Heart right ventricle (tissue), 16 donors: ENCODE measurements at regions not wholly inside any gene's neighbourhood (a gene's known extent, or its start where the extent isn't known, plus 50 kb on each side); places are given as distances from the start of the nearest gene placed in this dataset.

Experiments used
- ATAC-seq, 8 donors: fragments of 200-7000 bp; cut with Tn5 transposase; one replicate each; pipeline ENCODE4 v1.9.1; 2020; ENCODE audit warnings: mild to moderate bottlenecking in 8 of 8, moderate library complexity in 8 of 8, moderate number of reproducible peaks in 1 of 8
- DNase-seq, 2 donors: peaks; one replicate each; pipeline ENCODE4 v3.0.0-alpha.2; 2020
- H3K27ac ChIP-seq, 10 donors: fragments of 200-600 bp; sonication (generic) in 2 of 10; one replicate each; pipeline versions ENCODE4 v1.5.0 to v1.8.0; 2020 to 2022; ENCODE audit warnings: mild to moderate bottlenecking in 3 of 10
- H3K27me3 ChIP-seq, 7 donors: fragments of 200-600 bp; one replicate each; pipeline ENCODE4 v1.8.0; 2021 to 2022; ENCODE audit warnings: mild to moderate bottlenecking in 2 of 7
- H3K36me3 ChIP-seq, 9 donors: fragments of 200-600 bp; sonication (generic) in 1 of 9; one replicate each; pipeline versions ENCODE4 v1.5.0 to v1.8.0; 2020 to 2022; ENCODE audit warnings: mild to moderate bottlenecking in 2 of 9
- H3K4me1 ChIP-seq, 9 donors: fragments of 200-600 bp; sonication (generic) in 1 of 9; one replicate each; pipeline versions ENCODE4 v1.5.0 to v1.8.0; 2020 to 2022; ENCODE audit warnings: mild to moderate bottlenecking in 4 of 9
- H3K4me3 ChIP-seq, 10 donors: fragments of 200-600 bp; sonication (generic) in 2 of 10; one replicate each; pipeline versions ENCODE4 v1.5.0 to v1.8.0; 2020 to 2022; ENCODE audit warnings: mild to moderate bottlenecking in 7 of 10, moderate library complexity in 2 of 10
- H3K9me3 ChIP-seq, 11 donors: fragments of 200-600 bp in 10 of 11; sonication (generic) in 2 of 11; one replicate each; pipeline versions ENCODE4 v1.5.0 to v1.8.0; 2013 to 2022; ENCODE audit warnings: mild to moderate bottlenecking in 2 of 11, control low read depth in 1 of 11, moderate library complexity in 1 of 11
- WGBS, 2 donors: extraction: QIAGEN DNeasy Blood & Tissue Kit; methylation state at CpG; one replicate each; pipeline ENCODE4 v1.1.7; 2013; ENCODE audit warnings: inconsistent platforms in 1 of 2; 5-methylcytosine and 5-hydroxymethylcytosine counted together
- intact Hi-C, 10 donors: fragments of 100-400 bp; cut with DNase I; formaldehyde crosslinking; loops; one replicate each; pipeline versions ENCODE4 v1.11.1 to v1.14.2; 2022
- TF ChIP-seq, protein P1 (sequence below), 9 donors: fragments of 200-600 bp; sonication (generic) in 2 of 9; IDR thresholded peaks; one replicate each; pipeline versions ENCODE4 v1.5.0 to v1.8.0; 2021 to 2022; ENCODE audit warnings: antibody characterized with exemption in 9 of 9, mild to moderate bottlenecking in 5 of 9, moderate library complexity in 1 of 9
- donor health status: Arrhythmogenic right ventricular cardiomyopathy.
- donor health status: ischemic (EF 13 %, LVEDD 7.1; RV severe dilation, severe dysfunction).
- donor health status: healthy with polysubstance abuse.
- donor health status: DM: no; HTN: yes; CAD: no.
- donor health status: DM: no; HTN: no; CAD: no.
- donor health status: ischemic (EF 25% LVEDD 6.9; RV normal size, moderate dysfunction).
- donor health status: ischemic (EF 25% LVEDD 5.7; RV mildly dilated, moderate dysfunction).
- donor health status: healthy.
- donor health status: DM: yes; HTN: yes; CAD: no.
- donor health status: Ischemic cardiomyopathy.
- donor health status: ischemic (EF 35%, LVEDD 5.7; RV mildly dilated, moderate dysfunction).
- donor health status: nonischemic (EF 11% LVEDD 7.7; RV severe dilation, severe dysfunction).
- donor health status: DM: yes; HTN: yes; CAD: no.
- donor health status: PGD.
- donor health status: ischemic (EF 29% LVEDD 5.4; RV normal size, mild dysfunction).
- donor health status: nonischemic (EF 23%, LVEDD 6.1; RV moderate dilation, normal function).

DNA sequence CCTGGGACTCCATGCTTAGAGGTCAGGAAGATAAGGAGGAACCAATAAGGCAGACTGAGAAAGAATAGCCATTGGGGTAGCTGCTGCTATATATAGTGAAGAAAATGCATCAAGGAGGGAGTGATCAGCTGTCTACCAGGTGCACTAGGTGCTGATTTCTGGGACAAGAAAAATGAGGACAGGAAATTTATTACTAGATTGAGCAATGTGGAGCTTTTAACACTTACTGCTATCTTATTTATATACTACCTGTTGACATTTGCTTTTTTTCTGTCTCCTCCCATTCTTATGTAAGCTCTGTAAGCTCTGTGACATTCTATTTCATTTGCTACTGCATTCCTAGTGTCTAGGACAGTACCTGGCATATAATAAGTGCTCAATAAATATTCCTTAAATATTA, 53.7 kb upstream of the DHX40 start:
- no peaks in the 10 kb centered on the region for H3K27me3 ChIP-seq
- TF ChIP-seq, protein P1, sequence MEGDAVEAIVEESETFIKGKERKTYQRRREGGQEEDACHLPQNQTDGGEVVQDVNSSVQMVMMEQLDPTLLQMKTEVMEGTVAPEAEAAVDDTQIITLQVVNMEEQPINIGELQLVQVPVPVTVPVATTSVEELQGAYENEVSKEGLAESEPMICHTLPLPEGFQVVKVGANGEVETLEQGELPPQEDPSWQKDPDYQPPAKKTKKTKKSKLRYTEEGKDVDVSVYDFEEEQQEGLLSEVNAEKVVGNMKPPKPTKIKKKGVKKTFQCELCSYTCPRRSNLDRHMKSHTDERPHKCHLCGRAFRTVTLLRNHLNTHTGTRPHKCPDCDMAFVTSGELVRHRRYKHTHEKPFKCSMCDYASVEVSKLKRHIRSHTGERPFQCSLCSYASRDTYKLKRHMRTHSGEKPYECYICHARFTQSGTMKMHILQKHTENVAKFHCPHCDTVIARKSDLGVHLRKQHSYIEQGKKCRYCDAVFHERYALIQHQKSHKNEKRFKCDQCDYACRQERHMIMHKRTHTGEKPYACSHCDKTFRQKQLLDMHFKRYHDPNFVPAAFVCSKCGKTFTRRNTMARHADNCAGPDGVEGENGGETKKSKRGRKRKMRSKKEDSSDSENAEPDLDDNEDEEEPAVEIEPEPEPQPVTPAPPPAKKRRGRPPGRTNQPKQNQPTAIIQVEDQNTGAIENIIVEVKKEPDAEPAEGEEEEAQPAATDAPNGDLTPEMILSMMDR (IDR thresholded peaks at IDR 0.05) = no peak
- ATAC-seq = no peak
- no peaks in the 10 kb centered on the region for H3K9me3 ChIP-seq
- no peaks in the 10 kb centered on the region for H3K36me3 ChIP-seq
- H3K27ac ChIP-seq = no peak overlapping the region
- peaks cover 0 to 27% (median 5%) of the 10 kb centered on the region in 9 donors for H3K4me1 ChIP-seq
- no peak for DNase-seq
- no peak overlapping the region for H3K4me3 ChIP-seq
- intact Hi-C loops = no loop called here

DNA sequence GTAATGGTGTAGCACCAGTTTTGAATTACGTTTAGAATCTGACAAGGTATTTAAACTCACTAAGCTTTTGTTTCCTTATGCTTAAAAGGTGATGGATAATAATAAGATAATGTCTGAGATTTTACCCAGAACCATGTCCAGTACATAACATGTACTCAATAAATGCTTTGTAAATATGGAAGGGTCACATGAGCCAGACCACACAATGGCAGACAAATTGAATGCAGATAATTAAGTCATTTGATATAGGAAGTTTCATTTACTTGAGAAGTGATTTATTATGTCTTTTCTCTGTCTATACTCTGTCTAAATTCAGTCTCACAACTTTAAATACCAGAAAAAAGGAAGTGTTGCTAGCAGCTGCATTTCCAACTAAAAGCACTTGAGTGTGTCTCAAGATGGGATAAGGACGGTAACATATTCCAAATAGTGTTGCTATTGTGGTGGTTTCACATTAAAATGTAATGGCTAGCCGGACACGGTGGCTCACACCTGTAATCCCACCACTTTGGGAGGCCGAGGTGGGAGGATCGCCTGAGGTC, 52.5 kb upstream of the DHX40 start:
- DNase-seq = no peak
- TF ChIP-seq, protein P1 (IDR thresholded peaks at IDR 0.05) = no peak
- H3K27me3 ChIP-seq = no peaks in the 10 kb centered on the region
- peaks cover 0 to 27% (median 5%) of the 10 kb centered on the region in 9 donors for H3K4me1 ChIP-seq
- WGBS, 2 donors = 92 to 94% methylated on average over 6 of the region's 6 CpGs
- H3K4me3 ChIP-seq = no peak overlapping the region
- no peaks in the 10 kb centered on the region for H3K9me3 ChIP-seq
- intact Hi-C loops = no loop called here
- ATAC-seq = no peak
- peak overlapping the region in 1 of 10 donors; percentile 17 for H3K27ac ChIP-seq
- H3K36me3 ChIP-seq = no peaks in the 10 kb centered on the region

DNA sequence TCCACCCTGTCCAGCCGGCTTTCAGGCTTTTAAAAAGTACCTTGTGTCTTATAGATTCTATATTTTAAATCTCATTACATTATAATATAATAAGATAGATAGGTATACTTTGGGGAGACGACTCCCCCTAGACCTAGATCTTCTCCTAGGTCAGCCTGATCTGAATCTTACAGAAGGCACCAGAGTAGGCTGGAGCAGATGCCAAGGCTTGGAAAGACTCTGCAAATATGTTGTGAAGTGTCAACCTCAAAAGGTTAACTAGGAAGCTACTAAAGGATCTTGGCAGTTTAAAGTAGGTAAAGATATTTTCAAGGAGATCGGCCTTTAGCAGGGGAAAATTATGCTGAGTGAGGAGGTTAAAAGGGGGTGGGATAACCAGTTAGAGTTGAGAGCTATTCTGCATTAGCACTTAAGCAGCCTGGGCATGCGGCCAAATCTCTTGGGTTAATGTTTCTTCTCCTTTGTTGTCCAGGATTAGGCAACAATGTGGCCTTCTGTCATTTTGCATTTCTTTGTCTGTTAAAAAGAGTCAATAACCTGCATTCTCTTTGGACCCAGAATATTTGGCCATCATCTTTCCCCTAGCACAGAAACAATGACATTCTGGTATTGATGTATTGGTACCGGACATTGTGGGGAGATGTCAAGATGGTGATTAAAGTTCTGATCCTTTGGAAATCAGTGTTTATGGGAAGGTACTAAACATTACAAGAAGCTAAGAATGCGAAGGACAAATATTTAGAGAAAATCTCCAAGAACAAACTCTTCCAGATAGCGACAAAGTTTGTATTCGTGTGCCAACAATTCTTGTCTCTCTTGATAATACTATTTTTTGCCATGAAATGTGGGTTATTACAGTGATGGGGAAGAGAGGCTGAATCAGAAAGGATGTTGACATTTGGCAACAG, 51.2 kb upstream of the DHX40 start:
- intact Hi-C loops = no loop called here
- ATAC-seq = peak in 6 of 8 donors; percentile 57 to 79 (median 74)
- TF ChIP-seq, protein P1 (IDR thresholded peaks at IDR 0.05) = no peak
- Histone ChIP-seq H3K4me3 (no peak overlapping the region), H3K27me3 (no peaks in the 10 kb centered on the region), H3K36me3 (no peaks in the 10 kb centered on the region), H3K27ac (peak overlapping the region in 1 of 10 donors; percentile 17), H3K9me3 (no peaks in the 10 kb centered on the region), H3K4me1 (peaks cover 0 to 27% (median 5%) of the 10 kb centered on the region in 9 donors)
- WGBS, 2 donors = 52 to 58% methylated on average over 8 of the region's 8 CpGs
- peak; percentile 75 to 77 for DNase-seq
